ENCODE measurements at regions not wholly inside any gene's neighbourhood (a gene's known extent, or its start where the extent isn't known, plus 50 kb on each side); places are given as distances from the start of the nearest gene placed in this dataset.

GRCh38 chr1:34685225-34685624 is 69.6 kb upstream of the GJB5 start:
- DNase-seq (ENCODE audit: low read depth in 1 of 2, low spot score in 1 of 2) (no peak), ATAC-seq (no peak), FAIRE-seq (no peak)
- WGBS (ENCODE audit: missing lambda C conversion rate): 0% methylated on average over 2 of the region's 2 CpGs
- H3K4me2 ChIP-seq: no peak overlapping the region
- CTCF ChIA-PET: interaction anchor here (2.4 kb wide), 1 partner anchor 57 kb away, joined by 9 read pairs; no protein-coding TSS in a partner anchor
- POLR2A ChIA-PET: no interaction called here
- TF ChIP-seq CHD4 (IDR thresholded peaks at IDR 0.05; ENCODE audit: borderline replicate concordance) (no peak), HDAC2 (IDR thresholded peaks at IDR 0.05) (no peak), HMGXB4 (CRISPR knock-in tag; IDR thresholded peaks at IDR 0.05; ENCODE audit: borderline replicate concordance) (no peak), SMC3 (IDR thresholded peaks at IDR 0.05) (no peak), HEYL (CRISPR knock-in tag; IDR thresholded peaks at IDR 0.05) (no peak), ZFP36 (IDR thresholded peaks at IDR 0.05; ENCODE audit: borderline replicate concordance, partially characterized antibody) (no peak), FOSL2 (IDR thresholded peaks at IDR 0.05) (no peak), FOSL2 (CRISPR knock-in tag; IDR thresholded peaks at IDR 0.05) (no peak), CHD2 (IDR thresholded peaks at IDR 0.05; ENCODE audit: low read length, partially characterized antibody) (no peak), SREBF2 (IDR thresholded peaks at IDR 0.05) (no peak), MYC (IDR thresholded peaks at IDR 0.05; ENCODE audit: borderline replicate concordance, low read length) (no peak), RFX5 (IDR thresholded peaks at IDR 0.05) (no peak), MAFK (IDR thresholded peaks at IDR 0.05; ENCODE audit: partially characterized antibody) (no peak)
- TF ChIP-seq, protein P1, sequence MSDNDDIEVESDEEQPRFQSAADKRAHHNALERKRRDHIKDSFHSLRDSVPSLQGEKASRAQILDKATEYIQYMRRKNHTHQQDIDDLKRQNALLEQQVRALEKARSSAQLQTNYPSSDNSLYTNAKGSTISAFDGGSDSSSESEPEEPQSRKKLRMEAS (IDR thresholded peaks at IDR 0.05): no peak
- H3K9me3 ChIP-seq: no peaks in the 10 kb centered on the region
- H3K27ac ChIP-seq: no peak overlapping the region
- H3K4me1 ChIP-seq: no peaks in the 10 kb centered on the region
- no peak overlapping the region for H3K4me3 ChIP-seq

- no peak overlapping the region for H3K4me3 ChIP-seq
- no peak for TF ChIP-seq ATOH8 (CRISPR knock-in tag; IDR thresholded peaks at IDR 0.05; ENCODE audit: low read depth)
- TF ChIP-seq SREBF2 (IDR thresholded peaks at IDR 0.05): no peak
- TF ChIP-seq EHF (CRISPR knock-in tag; IDR thresholded peaks at IDR 0.05): no peak
- TF ChIP-seq EP300 (IDR thresholded peaks at IDR 0.05): no peak
- TF ChIP-seq HES2 (IDR thresholded peaks at IDR 0.05): no peak
- TF ChIP-seq CBX8 (IDR thresholded peaks at IDR 0.05): no peak
- no peak for TF ChIP-seq TP53 (CRISPR knock-in tag; IDR thresholded peaks at IDR 0.05)
- TF ChIP-seq ZSCAN20 (CRISPR knock-in tag; IDR thresholded peaks at IDR 0.05): no peak
- TF ChIP-seq JUN (IDR thresholded peaks at IDR 0.05): no peak
- no peak for TF ChIP-seq SMC3 (IDR thresholded peaks at IDR 0.05)
- no peak for TF ChIP-seq CEBPB (IDR thresholded peaks at IDR 0.05)
- ChIA-PET POLR2A (no interaction called here), CTCF (interaction anchor here (1.8 kb wide), 1 partner anchor 46 kb away, joined by 5 read pairs; no protein-coding TSS in a partner anchor)
- 23% methylated on average over 2 of the region's 2 CpGs for WGBS (ENCODE audit: missing lambda C conversion rate)
- H3K4me1 ChIP-seq: no peaks in the 10 kb centered on the region
- no peak for FAIRE-seq
- H3K9me3 ChIP-seq: no peaks in the 10 kb centered on the region
- no peak for ATAC-seq
- DNase-seq (ENCODE audit: low read depth in 1 of 2, low spot score in 1 of 2): no peak
- H3K27ac ChIP-seq: no peak overlapping the region
- H3K4me2 ChIP-seq: no peak overlapping the region
Observed at GRCh38 chr1:34686531-34686930, 68.3 kb upstream of the GJB5 start.
